ENCODE measurements at regions not wholly inside any gene's neighbourhood (a gene's known extent, or its start where the extent isn't known, plus 50 kb on each side); places are given as distances from the start of the nearest gene placed in this dataset.

- DNase-seq (ENCODE audit: low spot score): no peak
These were observed 57.8 kb downstream of the TRIL start for GRCh38 chr7:28900311-28900710.

GRCh38 chr7:28893888-28894287, 64.2 kb downstream of the TRIL start:
- no peak for DNase-seq (ENCODE audit: low spot score)

GRCh38 chr7:28891876-28892234, 66.3 kb downstream of the TRIL start:
- DNase-seq (ENCODE audit: low spot score): peak; percentile 35

- peak; percentile 64 for DNase-seq (ENCODE audit: low spot score)
These were observed 66.8 kb downstream of the TRIL start for GRCh38 chr7:28891192-28891875.

- DNase-seq (ENCODE audit: low spot score): peak; percentile 43
These were observed 68.0 kb downstream of the TRIL start for GRCh38 chr7:28890137-28890536.

GRCh38 chr7:28889290-28889689, 68.8 kb downstream of the TRIL start:
- no peak for DNase-seq (ENCODE audit: low spot score)

GRCh38 chr7:28885771-28886170, 72.4 kb downstream of the TRIL start:
- no peak for DNase-seq (ENCODE audit: low spot score)

- DNase-seq (ENCODE audit: low spot score): peak; percentile 15
These were observed 75.2 kb downstream of the TRIL start for GRCh38 chr7:28882869-28883470.

- DNase-seq (ENCODE audit: low spot score): no peak
These were observed 79.0 kb downstream of the TRIL start for GRCh38 chr7:28879105-28879504.

GRCh38 chr7:28878481-28878880, 79.6 kb downstream of the TRIL start:
- no peak for DNase-seq (ENCODE audit: low spot score)
